ENCODE measurements at regions not wholly inside any gene's neighbourhood (a gene's known extent, or its start where the extent isn't known, plus 50 kb on each side); places are given as distances from the start of the nearest gene placed in this dataset.

DNA sequence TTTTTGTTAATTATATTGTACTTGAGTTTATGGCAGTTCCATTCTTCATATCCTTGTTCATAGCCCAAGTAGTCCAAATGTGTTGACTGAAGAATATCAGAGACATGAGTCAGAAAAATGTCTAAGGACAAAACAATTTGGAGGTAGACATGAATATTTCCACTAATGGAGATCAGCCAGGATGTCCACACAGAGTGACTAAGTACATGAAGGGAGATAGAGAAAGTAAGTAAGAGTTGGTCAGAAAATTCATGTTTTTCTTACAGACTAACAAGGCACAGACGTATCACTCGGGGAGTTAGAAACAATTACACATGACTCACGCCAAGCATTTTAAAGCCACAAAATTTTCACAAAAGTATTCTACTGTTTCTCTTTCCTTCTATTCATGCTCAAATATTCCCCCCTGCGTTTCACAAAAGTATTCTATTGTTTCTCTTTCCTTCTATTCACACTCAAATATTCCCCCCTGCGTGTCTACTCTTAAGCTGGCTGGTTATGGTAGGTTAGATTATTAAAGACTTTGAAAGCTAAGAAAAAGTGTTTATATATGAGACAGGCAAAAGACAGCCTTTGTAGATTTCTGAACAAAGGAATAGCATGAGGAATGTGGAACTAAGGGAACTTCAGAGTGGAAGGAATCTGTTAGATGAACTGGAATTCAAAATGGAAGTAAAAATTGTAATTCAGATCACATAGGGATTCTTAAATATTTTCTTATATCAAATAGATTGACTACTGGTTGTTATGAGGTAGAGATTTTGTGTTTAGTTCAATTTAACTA is 648.7 kb upstream of the CCDC54 start:
- peak; percentile 99 for DNase-seq

DNA sequence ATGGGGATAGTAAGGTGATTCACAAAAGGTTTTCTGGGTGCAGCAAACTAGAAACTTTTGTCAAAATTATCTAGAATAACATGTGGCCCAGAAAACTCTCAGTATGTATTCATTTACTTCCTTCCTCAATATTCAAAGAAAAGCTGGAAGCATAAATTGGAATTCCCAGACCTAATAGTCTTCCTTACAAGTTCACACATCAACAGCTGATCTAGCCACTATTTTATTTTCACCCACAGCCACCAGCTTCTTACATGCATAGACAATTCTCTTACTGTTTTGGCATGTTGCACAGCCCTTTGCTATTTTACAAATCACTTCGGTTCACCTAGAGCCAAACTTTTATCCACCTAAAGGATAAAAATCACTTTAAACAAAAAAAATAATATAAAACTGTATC is 647.8 kb upstream of the CCDC54 start:
- DNase-seq = peak; percentile 23

DNA sequence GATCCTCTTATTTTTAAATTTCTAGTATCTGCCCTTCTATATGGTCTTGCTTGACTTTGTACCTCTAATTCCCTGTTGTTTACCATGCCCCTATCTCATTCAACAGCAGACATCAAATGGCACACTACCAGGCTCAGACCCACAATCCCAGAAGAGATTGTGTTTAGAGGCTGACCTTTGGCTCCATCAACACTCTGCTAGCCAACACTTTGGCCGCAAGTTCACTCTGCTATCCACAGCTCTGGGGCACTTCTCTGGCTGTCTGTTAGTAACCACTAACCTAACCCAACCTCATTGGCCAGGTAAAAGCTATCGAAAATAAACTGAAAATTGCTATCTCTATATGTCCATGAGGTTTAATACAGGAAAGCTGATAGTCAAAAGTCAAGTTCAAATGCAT is 646.0 kb upstream of the CCDC54 start:
- DNase-seq = no peak

DNA sequence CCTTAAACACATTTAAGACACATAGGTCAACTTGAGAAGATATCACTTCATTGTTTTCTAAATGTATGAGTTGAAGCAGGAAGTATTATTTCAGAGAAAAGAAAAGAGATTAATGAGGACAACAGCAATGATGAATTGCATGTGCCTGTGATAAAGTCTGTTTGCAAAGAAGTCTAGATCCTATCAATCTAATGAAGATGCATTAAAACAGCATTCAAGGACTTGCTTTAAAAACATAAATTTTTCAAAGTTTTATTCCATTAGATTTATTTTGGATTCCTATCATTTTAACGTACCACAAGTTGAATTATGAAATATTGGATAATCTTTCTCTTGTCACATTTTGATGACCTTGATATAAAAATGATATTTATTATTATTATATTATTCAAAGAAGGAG is 642.5 kb upstream of the CCDC54 start:
- no peak for DNase-seq

DNA sequence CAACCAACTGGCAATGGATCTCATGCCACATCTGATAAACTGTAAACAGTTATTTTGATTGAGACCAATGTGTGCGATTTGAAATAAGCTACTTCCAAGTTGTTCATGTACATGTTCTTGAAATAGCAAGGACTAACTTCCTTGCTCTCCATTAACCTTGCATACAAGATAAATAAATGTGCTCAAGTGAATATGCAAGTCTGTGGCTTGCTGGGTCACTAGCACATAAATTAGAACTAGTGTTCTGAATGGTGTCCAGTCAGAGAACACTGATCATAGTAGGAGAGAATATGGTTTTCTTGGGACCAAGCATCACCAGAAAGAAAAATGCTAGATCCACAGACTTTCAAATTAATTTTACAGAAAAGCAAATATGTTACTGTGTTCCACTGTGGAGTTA is 640.0 kb upstream of the CCDC54 start:
- no peak for DNase-seq

DNA sequence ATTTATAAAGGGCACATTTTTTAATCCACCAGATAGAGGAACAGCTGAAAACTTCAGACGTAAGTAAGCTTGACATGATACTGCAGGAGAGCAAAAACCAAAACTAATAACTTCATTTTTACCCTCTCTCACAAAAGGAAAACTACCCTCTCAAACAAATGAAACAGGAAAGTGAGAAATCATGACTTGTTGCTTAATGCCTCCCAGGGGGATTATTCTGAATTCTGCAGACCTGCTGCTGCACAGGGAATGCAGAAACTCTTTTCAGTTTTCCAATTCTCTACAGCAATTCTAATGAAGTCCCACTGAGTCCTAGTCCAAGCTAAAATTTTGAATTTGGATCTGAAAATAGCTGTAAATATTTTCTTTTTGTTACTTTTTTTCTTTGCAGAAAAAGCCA is 637.1 kb upstream of the CCDC54 start:
- no peak for DNase-seq

DNA sequence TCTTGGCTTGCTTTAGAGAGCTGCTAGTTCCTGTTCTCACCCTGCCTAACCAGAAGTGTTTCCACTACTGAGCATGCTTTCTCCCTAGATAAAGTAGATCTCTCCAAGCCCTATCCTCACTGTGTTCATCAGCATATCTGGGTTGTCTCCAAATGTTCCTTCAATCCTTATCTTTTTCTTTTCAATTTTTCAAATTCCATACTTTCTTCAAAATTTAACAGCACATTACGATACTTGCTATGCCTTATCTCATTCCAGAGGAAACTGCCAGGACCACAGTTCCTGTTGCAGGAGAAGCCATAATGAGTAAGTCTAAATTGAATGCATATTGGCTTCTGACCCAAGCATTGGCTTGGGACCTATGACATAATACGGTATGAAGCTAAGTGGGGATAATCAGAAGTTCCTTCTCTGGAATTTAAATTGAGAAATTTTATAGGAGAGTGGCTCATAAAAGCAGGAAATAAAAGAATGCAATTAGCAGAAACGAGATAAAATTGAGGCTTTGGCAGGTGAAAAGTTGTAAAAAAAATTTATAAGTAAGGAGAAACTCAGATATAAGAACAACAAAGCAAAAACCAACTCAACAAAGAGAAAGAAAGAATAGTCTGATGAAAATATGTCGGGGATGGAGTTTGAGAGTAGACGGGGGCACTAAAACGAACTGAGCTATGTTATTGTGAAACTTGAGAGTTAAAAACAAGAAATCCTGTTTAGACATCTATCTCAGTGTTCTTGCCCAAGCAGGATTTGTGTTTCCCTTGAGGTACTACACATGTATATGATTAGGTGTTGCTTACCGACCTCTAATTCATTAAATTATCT is 631.7 kb upstream of the CCDC54 start:
- DNase-seq = no peak

DNA sequence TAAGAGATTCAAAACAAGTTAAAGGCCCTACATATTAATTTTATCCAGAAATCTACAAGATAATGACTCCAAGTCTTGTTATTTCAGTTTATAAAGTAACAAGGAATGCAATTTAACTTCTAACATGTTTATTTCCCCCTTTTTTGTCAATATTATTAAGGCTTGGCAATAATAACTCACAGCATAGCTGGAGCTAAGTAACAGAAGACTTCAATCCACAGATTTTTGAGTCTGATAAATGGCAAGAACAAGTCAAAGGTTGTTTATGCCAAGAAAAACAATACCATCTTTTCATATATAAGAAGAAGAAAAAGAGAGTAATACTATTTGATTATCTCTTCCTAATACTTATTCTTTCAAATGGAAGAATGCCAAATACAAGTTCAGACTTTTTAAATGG is 631.0 kb upstream of the CCDC54 start:
- no peak for DNase-seq

DNA sequence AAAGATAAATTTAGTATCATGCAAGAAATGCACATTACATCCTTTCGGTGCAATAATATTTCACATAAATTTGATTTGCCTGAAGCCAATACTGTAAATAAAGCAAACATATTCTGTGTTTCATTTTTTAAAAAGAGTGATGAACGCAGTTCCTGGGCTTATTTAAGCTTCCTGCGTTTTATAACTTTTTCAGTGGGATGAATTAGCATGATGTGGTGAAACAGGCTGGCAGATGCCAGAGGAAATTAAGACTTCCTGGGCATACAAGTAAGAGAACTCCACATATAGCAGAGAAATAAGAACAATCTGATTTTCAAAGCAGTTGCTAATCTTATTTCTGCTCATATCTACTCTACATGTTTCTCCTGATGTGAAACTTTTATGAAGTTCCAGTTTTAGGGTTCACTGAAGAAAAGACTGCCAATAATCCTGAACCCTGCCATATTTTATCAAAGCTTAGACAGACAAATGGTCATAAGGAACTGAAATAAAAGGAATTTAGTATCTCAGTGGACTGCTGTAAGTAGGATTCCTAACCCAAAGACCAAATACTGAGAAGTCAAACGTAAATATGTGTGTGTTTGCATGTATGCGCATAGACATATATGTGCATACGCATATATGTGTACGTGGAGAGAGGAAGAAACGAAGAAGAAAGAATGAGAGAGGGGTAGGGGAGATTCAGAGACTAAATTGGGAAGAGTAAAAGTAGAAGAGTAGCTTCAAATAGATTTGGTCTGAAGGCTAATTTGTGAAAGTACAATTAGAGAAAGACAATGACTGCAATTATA is 628.6 kb upstream of the CCDC54 start:
- DNase-seq = no peak

DNA sequence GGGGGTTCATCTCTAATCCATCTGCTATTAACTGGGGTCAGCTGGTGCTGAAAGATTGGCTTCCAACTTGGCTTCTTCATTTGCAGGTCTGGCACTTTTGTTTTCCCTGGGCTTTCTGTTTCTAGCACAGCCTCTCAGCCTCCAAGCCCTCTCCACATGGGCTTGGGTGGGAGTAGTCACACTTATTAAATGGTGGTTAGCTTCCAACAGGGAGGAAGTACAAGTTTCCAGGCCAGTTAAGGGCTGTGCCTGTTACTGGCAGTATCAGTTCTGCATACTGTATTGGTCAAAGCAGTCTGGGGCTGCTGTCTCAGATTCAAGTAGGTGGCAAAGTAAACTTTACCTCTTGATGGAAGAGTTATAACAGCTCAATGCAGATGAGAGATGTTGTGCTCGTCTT is 627.1 kb upstream of the CCDC54 start:
- no peak for DNase-seq

DNA sequence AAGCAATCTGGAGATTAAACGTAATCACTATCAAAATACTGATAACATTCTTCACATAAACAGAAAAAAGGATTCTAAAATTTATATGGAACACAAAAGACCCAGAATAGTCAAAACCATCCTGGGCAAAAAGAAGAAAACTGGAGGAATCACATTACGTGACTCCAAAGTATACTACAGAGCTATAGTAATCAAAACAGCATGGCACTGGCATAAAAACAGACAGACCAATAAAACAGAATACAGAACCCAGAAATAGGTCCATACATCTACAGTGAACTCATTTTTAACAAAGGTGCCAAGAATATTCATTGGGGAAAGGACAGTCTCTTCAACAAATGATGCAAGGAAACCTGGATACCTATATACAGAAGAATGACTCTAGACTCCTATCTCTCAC is 621.9 kb upstream of the CCDC54 start:
- DNase-seq = no peak

DNA sequence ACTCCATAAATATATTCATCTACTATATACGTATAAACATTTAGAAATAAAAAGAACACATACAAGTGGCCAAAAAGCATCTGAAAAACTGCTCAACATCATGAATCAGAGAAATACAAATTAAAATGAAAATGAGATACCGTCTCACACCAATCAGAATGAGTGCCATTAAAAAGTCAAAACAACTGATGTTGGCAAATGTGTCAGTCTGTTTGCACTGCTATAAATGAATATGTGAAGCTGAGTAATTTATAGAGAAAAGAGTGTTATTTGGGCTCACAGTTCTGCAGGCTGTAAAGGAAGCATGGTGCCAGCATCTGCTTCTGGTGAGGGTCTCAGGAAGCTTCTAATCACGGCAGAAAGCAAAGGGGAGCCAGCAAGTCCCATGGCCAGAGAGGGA is 620.3 kb upstream of the CCDC54 start:
- no peak for DNase-seq

DNA sequence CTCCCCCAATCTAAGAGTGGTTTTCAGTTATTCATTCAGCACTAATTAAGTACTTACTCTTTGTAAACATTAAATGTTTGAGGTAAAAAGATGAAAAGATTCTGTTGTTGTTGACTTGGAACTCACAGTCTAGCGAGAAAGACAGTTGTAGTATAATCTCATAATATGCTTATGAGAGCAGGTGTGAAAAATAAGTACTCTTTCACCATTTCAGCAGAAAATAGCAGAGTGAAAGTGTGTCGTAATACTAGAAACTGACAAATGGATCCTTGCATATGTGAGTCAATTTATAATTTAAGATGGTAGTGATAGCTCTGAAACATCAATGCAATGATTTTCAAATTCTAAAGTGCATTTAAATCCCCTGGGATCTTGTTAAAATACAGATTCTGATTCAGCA is 618.8 kb upstream of the CCDC54 start:
- no peak for DNase-seq

DNA sequence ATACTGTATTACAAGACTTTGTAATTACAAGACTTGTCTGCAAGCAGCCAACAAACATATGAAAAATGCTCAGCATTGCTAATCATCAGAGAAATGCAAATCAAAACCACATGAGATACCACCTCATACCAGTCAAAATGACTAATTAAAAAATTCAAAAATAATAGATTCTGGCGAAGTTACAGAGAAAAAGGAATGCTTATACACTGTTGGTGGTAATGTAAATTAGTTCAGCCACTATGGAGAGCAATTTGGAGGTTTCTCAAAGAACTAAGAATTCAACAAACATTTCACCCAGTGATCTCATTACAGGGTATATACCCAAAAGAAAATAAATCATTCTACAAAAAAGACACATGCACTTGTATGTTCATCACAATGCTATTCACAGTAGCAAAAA is 617.5 kb upstream of the CCDC54 start:
- no peak for DNase-seq

DNA sequence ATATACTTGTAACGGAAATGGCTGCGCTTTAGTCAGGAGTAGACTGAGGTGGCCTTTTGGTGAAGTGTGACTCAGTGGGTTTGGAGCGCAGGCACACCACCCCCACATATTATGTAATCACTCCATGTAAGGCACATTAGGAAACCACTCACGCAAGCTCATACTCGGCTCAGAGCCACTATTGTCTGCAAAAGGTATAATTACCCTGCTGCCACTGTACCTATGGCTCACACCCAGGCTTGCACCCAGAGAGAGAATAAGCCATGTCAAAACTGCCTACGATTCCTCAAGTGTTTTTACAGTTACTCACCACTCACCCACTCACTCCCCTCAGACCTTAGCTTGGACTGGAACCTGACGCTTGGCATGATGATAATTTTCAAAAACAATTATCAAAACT is 611.9 kb upstream of the CCDC54 start:
- peak; percentile 49 for DNase-seq

DNA sequence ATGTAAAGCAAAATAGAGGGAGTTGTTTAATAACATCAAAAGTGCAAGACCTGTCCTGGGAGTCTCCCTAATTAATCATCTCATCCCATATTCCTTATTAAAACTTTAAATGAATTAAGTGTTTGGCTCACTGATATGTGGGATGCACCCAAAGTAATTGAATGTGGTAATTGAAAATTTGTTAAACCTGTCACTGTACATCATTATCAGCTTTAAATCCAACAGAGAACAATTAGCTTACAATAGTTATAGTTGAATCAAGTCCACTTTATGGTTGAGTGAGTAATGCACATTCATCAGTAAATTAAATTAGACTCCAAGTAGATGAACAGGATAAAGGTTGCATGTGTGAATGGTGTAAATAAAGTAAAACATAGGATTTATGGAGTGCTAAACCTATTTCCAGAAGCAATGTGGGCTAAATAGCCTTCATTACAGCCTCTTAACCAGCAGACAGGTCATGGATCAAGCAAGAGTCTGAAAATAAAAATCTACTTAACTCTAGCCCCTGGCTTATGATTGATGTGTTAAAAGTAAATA is 608.2 kb upstream of the CCDC54 start:
- no peak for DNase-seq

DNA sequence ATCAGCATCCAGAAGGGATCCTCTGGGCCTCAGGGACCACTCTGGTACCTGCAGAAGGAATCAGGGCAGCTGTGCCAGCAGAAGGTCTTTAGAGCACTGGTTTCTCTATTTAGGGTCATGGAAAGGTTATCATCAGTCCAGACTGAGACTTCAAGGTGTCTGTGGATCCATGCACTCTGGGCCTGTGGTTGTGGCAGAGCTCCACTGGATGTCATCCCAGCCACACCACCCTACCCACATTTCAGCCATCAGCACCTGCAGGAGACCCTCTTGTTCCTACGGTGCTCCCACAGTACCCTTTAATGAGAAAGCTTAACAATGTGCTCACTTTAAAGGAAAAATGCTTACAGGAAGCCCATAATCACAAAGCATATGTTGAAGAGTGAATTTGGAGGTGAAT is 603.4 kb upstream of the CCDC54 start:
- DNase-seq = no peak

DNA sequence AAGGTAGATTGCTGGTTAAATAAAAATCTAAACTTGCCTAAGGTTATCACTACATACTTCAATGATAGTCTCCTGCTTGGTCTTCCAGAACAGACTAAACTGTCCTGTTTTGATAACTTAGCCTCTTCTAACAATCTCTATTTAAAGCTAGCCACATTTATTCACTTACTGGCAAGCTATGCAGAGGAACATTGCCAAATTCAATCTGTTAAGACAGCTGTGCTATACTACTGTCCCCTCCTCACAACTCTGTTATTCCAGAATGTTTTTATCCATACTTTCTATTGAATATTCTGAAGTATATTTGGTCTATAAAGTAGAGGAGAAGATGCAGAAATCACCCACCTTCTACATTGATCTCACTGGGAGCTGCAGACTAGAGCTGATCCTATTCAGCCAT is 594.0 kb upstream of the CCDC54 start:
- no peak for DNase-seq

DNA sequence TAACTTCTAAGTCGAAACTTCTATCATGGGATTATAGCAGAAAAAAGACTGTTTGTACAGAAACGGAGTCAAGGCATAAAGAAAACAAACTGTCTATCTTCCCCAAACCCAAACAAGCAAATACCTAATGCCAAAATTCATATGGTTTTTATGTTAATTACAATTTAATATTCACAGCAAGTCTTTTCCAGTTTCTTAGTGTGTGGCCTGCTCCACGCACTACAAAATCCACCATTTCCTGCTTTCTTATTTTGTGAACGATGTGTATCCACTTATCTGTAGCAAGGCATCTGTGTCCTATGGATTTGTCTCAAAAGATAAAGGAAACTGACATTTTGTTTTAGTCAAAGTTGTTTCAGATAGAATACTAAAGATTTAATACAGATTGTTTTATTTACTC is 588.0 kb upstream of the CCDC54 start:
- DNase-seq = no peak

DNA sequence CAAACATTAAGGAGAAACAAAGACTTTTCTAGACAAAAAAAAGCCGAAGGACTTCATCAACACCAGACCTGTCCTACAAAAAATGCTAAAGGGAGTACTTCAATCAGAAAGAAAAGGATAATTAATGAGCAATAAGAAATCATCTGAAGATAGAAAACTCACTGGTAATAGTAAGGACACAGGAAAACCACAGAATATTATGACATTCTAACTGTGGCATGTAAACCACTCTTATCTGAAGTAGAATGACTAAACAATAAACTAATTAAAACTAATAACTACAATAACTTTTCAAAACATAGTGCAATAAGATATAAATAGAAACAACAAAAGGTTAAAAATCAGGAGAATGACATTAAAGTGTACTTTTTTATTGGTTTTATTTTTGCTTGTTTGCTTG is 584.5 kb upstream of the CCDC54 start:
- no peak for DNase-seq

DNA sequence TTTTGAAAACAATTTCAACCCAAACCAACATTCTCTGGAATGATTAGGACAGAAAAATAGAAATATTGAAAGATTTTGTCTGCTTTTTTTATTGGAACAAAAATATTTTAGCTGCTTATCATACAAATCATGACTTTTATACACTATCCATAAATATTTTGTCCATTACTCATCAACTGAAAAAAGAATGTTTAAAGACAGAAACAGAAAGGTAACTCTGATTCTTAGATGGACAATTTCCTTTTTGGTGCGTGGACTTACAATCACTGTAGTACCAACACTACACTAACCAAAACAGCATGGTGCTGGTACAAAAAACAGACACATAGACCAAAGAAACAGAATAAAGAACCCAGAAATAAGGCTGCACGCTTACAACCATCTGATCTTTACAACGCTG is 582.8 kb upstream of the CCDC54 start:
- DNase-seq = no peak

DNA sequence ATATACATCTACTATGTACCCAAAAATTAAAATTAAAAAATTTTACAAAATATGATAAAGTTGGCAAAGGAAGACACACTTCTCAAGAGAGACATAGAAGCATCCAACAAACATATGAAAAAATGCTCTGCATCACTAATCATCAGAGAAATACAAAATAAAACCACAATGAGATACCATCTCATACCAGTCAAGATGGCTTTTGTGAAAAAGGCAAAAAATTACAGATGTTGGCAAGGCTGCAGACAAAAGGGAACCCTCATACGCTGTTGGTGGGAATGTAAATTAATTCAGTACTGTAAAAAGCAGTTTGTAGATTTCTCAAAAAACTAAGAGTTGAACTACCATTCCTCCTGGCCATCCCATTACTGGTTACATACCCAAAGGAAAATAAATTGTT is 581.7 kb upstream of the CCDC54 start:
- no peak for DNase-seq

DNA sequence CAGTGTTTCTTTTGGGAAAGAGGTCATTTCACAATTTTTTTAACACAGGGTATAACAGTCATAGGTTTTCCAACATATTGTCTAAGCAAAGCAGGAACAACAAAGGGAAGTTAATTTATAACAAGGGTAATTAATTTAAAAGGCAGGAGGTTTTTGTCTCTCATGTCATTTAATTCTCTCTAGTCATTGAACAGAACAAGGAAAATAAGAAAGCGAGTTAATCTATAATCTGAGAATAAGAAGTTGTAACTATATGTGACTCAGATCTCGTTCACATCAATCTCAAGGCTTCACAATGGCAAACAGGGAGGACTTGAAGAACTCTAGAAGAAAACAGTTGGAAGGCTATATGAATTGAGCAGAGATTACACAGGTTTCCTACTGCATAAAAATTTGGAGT is 579.8 kb upstream of the CCDC54 start:
- peak; percentile 93 for DNase-seq

DNA sequence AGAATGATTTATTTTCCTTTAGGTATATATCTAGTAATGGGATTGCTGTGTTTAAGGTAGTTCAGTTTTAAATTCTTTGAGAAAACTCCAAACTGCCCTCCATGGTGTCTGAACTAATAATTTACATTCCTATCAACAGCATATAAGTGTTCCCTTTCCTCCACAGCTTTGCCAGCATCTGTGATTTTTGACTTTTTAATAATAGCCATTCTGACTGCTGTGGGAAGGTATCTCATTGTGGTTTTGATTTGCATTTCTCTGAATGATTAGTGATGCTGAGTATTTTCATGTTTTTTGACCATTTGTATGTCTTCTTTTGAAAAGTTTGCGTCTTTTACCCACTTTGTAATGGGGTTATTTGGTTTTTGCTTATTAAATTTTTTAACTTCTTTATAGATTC is 571.6 kb upstream of the CCDC54 start:
- DNase-seq = no peak
